Activated T-helper 9 cell treated with anti-CD3 and anti-CD28 coated beads, Interleukin-2, amount 50 U/mL, for 16 hours (primary cell): ENCODE measurements at regions not wholly inside any gene's neighbourhood (a gene's known extent, or its start where the extent isn't known, plus 50 kb on each side); places are given as distances from the start of the nearest gene placed in this dataset.

Experiments used
- DNase-seq: peaks from one replicate; pipeline ENCODE4 v3.0.0-alpha.2; 2020; ENCODE audit warnings: low read depth

DNA sequence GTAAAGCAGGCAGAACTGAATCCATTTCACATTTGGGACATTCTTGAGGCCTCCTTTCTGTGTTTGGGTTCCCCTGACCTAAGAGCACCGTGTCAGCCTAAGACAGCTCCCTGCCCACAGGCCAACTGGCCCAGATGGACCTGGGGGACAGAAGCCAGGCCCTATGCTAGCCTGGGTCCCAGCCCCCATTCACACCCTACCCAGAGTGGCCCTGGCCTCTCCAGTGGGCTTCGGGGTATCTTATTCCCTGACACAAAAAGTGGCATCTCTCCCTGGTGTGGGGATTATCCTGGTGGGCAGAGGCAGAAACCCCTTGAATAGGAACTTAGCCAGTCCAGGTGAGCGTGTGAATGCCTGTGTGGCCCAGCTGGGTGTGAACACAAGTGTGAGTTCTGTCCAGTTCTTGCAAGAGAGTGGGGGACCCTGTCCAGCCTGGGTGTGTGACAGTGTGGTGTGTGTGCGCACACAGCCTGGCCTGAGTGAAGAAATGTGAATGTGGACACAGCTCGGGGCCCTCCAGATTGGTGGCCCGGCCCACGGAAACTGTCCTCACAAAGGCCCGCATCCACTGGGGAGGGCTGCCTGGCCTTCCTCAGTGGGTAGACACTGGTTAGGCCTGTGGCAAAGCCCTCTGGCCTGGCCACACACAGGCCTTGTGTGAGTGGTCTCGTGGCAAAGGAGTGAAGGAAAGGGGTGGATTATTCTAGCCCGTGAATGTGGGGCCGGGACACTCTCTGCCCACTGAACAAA, 63.0 kb upstream of the HAAO start:
- DNase-seq, result no peak

DNA sequence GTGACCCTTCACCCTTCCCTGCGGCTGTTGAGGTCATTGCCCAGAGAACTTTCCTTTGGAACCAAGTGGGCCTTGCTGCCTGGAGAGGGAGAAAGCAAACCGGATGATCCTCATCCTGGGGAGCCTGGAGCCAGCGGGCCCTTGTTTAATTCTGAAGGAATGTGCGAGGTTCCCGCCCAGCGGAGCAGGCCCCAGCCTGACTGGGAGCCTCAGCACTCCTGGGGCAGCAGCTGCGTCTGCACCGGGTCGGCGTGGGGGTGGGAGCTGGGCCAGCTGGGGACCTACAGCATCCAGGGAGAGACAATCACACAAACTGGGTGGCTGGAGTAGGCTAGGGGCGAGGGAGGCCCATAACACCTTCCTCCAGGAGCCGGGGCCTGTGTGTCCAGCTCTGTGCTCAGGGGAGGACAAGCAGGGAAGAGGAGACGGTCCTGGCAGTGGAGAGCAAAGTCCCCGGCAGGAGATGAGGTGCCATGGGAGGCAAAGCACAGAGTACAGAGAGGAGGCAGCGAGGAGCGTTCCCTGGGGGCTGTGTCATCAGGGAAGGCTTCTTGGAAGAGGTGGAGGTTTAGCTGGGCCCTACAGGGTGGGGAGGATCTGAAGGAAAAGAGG, 61.9 kb upstream of the HAAO start:
- DNase-seq, result no peak

DNA sequence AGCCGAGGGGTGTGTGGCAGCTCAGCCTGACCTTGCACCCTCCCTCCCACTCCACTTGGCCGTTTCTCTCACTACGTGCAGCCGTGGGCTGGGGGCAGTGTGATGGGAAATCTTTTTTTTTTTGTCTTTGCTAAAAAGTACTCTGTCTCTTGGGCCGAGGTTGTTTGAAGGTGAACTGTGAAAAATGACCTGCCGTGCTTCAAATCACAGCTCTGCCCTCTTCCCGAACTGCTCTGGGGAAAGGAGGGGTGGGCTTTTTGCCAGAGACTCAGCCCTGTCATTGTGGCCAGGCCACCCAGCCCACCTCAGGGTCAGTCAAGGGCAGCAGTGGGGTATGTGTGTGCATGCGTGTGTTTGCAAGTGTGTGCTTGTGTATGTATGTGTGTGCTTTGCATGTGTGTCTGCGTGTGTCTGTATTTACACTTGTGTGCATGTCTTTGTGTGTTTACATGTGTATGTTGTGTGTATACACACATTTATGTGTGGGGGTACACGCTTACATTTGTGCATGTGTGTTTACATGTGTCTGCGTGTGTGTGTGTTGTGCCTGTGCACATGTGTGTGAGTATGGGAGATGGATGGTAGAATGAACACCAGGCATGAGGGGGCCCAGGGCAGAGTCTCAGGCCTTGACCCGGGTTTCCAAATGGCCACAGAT, 61.3 kb upstream of the HAAO start:
- no peak for DNase-seq

DNA sequence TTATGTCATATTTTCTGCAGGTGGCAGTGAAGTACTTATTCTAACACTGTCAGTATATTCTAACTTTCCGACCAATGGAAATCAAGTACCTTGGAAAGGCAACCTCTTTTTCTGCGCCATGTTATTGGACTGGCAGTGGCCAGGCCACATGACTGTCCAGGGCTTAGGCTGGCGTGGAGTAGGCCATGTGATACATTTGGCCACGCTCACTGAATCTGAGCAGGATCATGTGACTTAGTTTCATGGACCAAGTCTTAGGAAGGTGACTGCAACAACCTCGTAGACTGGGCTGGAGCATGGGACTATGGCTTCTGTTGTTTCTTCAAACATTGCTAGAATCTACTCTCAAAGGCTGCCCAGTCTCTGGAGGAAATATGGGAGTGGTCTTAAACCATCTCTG, 60.4 kb upstream of the HAAO start:
- DNase-seq, result no peak

DNA sequence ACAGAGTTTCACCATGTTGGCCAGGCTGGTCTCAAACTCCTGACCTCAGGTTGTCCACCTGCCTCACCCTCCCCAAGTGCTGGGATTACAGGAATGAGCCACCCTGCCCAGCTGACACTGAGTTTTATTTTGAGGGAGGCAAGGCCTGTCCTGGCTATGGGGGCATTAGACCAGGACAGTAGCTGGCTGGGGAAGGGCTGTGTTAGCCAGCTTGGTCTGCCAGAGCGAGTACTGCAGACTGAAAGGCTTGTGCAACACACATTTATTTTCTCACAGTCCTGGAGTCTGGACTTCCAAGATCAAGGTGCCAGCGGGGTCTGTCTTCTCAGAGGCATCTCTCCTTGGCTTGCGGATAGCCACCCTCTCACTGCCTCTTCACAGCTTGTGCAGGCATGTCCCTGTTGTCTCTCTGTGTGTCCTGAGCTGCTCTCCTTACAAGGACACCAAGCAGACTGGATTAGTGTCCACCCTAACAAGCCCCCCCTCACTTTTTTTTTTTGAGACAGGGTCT, 59.4 kb upstream of the HAAO start:
- DNase-seq, result no peak

DNA sequence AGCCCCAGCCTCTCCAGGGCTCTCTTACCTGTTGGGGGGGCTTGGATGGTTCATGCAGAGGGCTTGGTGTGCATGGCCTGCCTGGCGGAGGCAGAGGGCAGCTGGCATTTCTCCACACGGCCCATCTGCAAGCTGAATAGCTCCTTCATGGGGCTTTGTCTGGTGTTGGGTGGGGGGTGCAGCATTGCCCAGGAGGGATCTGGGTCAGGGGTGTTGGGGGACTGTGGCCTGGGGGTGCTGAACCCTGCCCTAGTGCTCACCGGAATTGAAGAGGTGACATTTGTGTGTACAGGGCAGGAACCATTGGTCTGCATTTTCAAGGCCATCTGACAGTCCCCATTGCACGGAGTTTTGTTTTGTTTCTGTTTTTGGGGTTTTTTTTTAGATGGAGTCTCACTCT, 58.8 kb upstream of the HAAO start:
- DNase-seq, result no peak

DNA sequence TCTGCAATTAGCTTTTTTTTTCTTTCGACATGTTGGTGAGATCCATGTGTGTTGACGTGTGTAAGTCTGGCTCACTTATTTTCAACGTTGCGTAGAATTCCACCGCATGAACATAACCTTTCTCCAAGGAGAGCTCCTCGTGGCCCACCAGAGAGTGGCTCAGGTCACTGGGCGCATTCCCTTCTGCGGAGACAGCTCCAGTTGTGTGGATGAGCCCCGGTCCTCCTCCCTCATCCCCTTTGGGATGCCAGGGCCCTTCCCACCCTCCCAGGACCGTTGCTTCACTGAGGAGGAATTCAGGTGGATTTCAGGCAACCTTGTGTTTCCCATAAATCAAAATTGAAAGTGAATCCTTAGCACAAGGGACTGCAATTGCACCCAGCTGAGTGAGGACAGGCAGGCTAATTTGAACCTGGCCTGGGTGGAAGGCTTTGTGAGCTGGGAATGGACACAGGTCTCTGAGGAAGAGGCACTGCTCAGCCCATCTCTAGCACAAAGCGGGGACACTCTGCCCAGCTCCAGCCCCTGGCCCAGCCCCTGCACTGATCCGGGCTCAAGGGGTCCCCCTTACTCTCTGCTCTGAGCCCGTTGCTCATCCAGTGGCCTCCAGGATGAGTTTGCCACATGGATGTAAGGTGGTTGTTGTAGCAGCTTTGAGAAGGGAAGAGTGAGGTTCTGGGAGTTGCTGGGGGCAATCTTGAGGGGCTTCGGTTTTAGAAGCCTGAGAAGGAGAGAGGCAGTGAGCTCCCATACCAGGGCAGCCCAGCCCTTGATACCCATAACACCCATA, 57.8 kb upstream of the HAAO start:
- no peak for DNase-seq

DNA sequence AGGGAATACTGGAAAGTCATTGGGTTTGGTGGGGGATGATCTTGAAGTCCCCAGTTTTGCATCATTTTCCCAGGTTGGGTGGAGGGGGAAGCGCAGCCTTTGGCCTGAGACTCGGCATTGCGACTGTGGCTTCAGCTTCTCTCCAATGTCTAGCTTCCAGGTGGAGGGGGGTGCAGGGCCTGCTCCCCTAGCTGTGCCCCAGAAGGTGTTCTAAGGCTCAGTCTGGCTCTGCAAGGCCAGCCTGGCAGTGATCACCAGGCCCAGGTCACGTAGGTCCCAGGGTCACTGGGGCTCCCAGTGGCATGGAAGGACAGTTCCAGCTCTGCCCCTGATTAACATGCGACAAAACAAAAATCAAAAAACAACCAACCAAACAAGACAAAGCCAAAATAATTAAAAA, 56.9 kb upstream of the HAAO start:
- DNase-seq, result no peak

DNA sequence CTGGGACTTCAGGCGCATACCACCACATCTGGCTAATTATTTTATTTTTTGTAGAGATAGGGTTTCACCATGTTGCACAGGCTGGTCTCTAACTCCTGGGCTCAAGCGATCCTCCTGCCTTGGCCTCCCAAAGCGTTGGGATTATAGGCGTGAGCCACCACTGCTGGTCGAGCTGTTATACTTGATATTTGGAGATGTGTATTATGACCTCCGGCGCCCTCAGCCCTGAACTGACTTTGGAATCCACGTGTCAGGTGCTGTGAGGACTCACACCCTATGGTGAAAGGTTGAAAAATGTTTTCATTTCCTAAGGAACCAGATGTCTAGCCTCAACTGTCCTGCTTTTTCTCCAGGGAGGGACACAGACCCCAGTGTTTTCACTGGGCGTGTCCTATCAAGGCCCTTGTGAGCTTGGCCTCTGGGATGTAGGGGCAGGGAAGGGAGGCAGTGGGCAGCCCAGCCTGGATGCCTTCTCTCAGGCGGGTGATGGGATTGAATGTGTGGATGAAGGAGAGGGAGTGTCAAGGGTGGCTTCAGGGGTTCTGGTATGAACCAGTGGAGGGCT, 56.4 kb upstream of the HAAO start:
- no peak for DNase-seq

DNA sequence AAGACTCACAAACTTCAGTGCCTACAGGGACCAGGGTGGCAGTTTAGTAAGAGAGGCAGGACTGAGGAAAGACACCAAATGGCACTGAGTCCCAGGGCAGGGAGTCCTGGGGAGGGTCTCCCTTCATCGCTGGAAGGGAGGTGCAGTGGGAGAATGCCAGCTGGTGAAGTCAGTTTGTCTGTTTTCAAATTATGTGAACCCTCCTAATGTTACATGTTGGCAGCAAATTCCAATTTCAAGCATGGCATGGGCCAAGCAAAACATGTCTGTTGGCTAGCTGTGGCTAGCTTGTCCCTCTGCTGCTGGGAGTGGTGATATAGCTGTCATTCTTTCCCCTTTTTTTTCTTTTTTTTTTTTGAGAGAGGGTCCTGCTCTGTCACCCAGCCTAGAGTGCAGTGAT, 55.9 kb upstream of the HAAO start:
- no peak for DNase-seq

DNA sequence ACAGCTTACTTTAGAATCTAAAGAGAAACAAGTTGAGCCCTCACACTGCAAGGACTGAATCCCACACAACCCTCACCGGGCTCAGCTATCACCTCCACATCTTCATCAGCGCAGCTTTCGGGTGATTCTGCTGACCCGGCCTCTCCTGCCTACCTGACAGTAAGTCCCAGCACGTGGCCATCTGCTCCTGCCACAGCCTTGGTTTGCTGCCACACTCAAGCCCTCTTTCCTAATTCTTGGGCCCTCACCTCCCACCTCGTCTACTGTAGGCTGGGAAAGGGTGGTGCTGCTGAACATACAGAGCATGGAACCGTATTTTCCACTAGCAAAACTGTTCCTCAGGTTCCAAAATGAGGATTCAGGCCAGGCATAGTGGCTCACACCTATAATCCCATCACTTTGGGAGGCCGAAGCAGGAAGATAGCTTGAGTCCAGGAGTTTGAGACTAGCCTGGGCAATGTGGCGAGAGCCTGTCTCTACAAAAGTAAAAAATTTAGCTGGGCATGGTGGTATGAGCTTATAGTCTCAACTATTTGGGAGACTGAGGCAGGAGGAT, 55.3 kb upstream of the HAAO start:
- DNase-seq, result no peak

DNA sequence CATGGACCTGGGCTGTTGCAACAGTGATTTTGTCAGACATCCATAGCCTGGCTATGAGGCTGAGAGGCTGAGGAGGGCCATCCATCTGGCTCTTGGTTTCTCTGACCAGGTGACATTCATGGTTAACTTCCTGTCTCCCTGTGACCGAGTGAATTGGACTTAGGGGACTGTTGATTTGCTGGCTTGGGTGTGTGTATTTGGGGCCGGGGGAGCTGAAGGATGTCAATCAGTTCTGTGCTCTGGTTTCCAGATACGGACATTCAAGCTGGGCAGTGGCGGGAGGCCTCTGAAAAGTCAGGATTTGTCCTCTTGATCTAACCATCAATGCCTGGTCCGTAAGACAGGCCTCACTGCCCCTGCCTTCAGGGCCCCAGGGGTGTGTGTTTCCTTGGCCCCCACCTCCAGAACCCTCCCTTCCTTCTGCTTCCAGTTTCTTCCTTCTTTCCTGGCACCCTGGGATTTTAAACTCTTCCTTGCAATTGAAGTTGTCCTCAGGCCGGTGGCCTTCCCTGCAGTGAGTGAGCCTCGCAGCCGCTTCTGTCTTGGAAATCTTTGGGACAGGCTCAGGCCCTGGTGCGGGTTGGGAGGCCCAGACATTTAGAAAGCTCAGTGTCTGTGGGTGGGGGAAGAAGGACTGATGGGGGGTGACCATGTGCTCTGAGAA, 54.7 kb upstream of the HAAO start:
- DNase-seq, result no peak

DNA sequence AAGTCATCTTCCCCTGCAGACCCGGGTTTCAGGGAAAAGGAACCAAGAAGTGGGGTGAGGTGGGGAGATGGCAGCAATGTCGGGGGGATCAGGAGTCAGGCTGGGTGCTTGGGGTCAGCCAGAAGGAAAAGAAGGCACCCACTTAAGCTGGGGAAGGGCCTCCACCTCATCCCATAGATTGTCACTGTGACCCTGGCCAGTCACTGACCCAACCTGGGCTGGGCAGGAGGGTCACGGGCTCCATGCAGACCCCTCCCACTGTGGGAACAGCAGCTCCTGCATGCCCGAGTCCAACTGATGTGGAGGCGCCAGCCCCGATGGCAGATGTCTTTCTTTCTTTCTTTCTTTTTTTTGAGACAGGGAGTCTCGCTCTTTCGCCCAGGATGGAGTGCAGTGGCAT, 53.6 kb upstream of the HAAO start:
- no peak for DNase-seq

DNA sequence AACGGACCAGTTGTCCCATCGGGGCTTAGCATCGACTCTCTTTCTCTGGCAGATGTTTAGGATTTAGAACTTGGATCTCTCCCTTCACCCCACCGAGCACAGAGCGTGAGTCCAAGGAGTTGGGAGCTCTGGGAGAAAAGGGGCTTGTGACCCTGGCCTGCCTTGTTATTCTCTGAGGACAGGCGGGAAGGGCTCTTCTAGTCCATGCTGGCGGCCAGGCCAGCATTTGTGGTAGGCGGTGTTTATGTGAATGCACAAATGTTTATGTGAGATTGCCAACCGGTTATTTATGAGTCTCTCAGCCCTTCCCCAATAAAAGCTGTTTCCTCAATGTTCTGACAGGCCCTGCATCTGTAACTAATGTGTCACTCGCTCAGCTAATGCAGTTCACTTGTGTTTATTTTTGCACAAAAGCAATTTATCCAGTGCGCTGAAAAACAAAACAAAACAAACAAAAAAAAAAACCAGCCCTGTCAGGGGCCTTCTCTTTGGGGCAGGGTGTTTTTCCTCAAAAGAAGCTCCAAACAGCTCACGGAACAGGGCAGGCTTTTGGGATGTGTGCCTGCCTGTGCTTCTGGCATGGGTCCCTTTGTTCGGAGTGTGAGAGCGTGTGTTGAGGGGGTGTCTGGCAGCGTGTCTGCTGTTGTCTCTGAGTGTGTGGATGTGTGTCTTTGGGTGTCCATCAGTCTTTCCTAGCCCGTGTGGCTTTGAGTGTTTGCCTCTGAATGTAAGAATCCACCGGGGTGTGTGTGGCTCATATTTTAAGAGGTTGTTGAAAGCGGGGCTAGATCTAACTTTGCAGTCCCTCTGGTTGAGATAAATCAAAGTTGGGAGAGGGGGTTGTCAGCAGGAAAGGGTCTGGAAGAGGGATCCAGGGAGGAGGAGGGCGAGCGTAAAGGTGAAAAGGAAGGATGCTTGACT, 52.8 kb upstream of the HAAO start:
- DNase-seq, result no peak

DNA sequence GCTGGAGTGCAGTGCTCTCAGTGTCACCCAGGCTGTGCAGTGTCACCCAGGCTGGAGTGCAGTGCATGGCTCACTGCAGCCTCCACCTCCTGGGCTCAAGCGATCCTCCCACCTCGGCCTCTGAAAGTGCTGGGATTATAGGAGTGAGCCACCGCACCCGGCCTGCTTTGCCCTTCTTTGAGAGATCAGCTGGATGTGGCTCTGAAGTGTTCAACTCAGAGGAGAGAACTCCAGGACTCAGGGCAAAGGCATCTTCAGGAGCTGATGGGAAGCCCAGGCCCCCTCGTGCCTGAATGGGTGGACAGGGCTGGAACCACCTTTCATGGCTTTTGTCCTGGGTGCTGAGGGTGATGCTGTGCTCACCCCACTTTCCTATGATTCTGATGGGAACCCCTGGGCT, 52.0 kb upstream of the HAAO start:
- no peak for DNase-seq

DNA sequence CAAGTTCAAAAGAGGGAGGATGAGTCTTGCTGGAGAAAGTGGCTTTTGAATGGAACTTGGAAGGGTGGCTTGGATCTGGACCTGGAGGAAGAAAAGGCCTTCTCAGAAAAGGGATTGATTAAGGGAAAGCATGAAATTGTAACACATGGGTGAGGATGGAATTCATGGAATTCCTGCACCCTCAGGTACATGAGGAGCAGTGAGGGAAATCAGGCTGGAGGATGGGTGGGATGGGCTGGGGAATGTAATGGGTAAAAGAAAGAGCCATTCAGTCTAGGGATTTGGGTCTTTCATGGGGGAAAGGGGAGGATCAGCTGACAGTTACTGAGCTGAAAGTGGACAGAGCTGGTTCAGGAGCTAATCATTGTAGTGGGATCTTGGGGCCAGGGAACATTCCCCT, 51.2 kb upstream of the HAAO start:
- DNase-seq, result no peak

DNA sequence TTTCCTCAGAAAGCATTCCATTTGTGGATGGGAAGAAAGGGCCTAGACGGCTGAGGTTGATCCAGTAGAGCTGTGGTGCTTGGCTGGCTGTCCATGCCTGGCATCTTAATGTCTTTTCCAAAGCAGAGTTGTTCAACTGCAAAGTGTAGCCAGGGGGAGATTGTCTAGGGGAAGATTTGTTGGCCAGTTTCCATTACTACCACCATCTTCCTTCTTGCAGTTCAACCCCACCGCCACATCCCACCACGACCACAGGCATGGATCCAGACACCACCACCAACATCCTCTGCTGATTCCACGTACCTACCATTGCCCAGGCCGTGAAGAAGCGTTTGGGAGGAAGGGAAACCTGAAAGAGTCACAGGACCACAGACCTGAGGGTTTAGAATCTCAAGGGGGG, 50.7 kb upstream of the HAAO start:
- no peak for DNase-seq

DNA sequence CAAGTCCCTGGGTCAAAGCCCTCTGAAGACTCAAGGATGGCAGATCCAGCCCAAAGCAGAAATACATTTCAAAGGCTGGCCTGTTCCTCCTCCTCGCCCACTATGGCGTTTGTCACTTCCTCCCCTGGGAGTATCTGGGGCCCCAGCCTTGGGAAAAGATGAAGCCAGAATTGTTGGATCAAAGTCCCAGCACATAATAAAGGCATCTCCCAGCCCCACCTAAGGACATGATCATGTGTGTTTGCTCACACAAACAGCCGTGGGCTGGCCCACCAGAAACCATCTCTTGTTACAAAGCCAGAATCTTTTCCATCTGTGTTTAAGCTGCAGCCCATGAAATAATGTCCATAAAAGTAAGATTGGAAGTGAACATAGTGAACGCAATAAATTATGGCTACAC, 50.1 kb upstream of the HAAO start:
- no peak for DNase-seq
